ENCODE measurements at regions not wholly inside any gene's neighbourhood (a gene's known extent, or its start where the extent isn't known, plus 50 kb on each side); places are given as distances from the start of the nearest gene placed in this dataset.

DNA sequence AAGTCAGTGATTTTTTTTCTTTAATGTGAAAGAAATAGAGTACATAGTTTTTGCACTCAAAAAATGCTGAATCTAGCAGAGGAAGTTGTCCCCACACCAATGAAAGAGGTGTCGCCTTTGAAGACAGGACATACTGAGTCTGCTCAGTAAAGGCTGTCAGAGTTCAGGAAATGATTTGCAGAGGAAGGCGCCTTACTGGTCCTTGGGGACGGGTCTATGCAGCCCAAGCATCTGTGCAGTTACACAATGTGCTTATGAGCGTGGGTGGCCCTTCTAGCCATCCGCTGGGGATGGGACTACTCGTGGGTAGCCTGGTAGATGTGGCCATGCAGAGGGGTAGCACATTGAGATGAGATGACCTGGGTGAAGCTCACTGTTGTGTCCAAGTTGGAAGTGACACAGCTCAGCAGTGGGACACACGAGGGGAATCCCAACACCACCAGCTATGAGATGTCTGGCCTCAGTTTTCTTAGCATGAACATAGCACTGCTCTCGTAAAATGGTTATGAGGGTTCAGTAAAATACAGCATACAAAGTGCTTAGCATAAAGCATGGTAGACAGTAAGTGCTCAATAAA, 116.5 kb upstream of the RBPJ start:
- no peak overlapping the region for H3K4me3 ChIP-seq
- H3K27me3 ChIP-seq = no peaks in the 10 kb centered on the region
- H3K27ac ChIP-seq = no peak overlapping the region
- TF ChIP-seq, protein P1, sequence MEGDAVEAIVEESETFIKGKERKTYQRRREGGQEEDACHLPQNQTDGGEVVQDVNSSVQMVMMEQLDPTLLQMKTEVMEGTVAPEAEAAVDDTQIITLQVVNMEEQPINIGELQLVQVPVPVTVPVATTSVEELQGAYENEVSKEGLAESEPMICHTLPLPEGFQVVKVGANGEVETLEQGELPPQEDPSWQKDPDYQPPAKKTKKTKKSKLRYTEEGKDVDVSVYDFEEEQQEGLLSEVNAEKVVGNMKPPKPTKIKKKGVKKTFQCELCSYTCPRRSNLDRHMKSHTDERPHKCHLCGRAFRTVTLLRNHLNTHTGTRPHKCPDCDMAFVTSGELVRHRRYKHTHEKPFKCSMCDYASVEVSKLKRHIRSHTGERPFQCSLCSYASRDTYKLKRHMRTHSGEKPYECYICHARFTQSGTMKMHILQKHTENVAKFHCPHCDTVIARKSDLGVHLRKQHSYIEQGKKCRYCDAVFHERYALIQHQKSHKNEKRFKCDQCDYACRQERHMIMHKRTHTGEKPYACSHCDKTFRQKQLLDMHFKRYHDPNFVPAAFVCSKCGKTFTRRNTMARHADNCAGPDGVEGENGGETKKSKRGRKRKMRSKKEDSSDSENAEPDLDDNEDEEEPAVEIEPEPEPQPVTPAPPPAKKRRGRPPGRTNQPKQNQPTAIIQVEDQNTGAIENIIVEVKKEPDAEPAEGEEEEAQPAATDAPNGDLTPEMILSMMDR (IDR thresholded peaks at IDR 0.05) = no peak
- ATAC-seq (no peak), DNase-seq (no peak)
- H3K36me3 ChIP-seq = no peaks in the 10 kb centered on the region
- no peaks in the 10 kb centered on the region for H3K9me3 ChIP-seq
- peaks cover 0 to 41% of the 10 kb centered on the region in 2 donors for H3K4me1 ChIP-seq
- intact Hi-C loops (cut with DNase I) = no loop called here

DNA sequence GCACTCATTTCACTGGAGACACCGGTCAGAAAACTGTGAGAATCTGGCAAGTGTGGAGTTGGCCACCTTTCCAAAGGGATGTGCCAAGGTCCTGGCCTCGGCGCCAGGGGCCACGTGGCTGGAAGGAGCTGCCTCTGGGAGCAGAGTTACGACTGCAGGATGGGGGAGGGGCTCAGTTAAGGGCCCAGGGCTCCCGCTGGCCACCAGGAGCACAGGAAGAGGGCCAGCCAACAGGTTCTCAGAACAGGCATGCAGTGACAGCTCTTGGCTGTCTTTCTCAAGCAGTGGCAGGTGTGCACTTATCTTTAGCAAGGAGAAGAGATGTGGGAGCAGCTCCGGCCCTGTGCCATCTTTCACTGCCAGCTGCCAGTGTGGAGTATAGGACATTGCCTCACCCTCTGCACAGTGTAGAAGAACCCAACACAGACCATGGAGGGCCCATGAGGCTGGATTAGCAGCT, 115.9 kb upstream of the RBPJ start:
- no peak overlapping the region for H3K4me3 ChIP-seq
- intact Hi-C loops (cut with DNase I) = no loop called here
- DNase-seq (no peak), ATAC-seq (no peak)
- no peaks in the 10 kb centered on the region for H3K9me3 ChIP-seq
- no peak overlapping the region for H3K27ac ChIP-seq
- H3K27me3 ChIP-seq = no peaks in the 10 kb centered on the region
- TF ChIP-seq, protein P1 (IDR thresholded peaks at IDR 0.05) = no peak
- H3K4me1 ChIP-seq = peaks cover 0 to 38% of the 10 kb centered on the region in 2 donors
- no peaks in the 10 kb centered on the region for H3K36me3 ChIP-seq

DNA sequence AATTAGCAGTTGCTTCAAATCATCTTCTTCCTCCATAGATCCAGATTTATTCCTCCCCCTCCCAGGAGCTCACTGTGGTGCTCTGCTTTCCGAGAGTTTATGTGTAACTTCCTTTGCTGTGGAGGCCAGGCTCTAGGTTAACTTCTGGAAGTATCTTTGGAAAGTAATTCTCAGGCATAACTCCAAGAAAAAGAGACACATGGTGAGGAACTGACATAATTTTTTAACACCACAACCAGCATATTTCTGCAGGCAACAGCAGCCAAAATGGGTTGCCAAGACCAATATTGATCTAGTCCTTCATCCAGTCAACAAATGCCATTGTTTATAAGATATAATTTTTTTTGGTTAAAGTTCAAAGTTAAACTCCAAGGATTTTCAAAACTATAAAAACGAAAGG, 114.5 kb upstream of the RBPJ start:
- H3K36me3 ChIP-seq = no peaks in the 10 kb centered on the region
- H3K27me3 ChIP-seq = no peaks in the 10 kb centered on the region
- no peaks in the 10 kb centered on the region for H3K9me3 ChIP-seq
- H3K4me1 ChIP-seq = peaks cover 0 to 30% of the 10 kb centered on the region in 2 donors
- no peak overlapping the region for H3K4me3 ChIP-seq
- TF ChIP-seq, protein P1 (IDR thresholded peaks at IDR 0.05) = no peak
- no peak overlapping the region for H3K27ac ChIP-seq
- intact Hi-C loops (cut with DNase I) = no loop called here
- ATAC-seq = peak; percentile 55
- peak in 2 of 4 donors; percentile 68 to 72 for DNase-seq

DNA sequence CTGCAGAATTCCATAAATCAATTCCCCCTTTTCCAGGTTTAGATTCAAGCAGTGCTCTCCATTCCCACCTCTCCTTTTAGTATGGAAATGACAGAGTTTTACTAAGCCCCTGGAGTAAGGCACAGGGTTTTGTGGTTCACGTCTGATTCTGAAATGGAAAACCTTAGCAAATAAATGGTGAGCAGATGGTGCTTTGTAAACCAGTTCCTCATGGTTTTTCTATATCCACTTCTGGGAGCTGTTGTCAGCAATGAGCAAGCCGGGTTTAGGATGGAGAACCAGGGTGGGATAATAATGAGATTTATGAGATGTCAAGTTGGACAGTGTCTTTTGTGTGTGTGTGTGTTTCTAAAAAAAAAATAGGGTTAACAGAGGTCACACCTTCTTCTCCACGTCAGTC, 113.8 kb upstream of the RBPJ start:
- Histone ChIP-seq H3K36me3 (no peaks in the 10 kb centered on the region), H3K9me3 (no peaks in the 10 kb centered on the region), H3K27ac (no peak overlapping the region), H3K4me3 (no peak overlapping the region), H3K4me1 (peaks cover 0 to 23% of the 10 kb centered on the region in 2 donors), H3K27me3 (no peaks in the 10 kb centered on the region)
- intact Hi-C loops (cut with DNase I) = no loop called here
- TF ChIP-seq, protein P1 (IDR thresholded peaks at IDR 0.05) = no peak
- DNase-seq = no peak
- no peak for ATAC-seq

DNA sequence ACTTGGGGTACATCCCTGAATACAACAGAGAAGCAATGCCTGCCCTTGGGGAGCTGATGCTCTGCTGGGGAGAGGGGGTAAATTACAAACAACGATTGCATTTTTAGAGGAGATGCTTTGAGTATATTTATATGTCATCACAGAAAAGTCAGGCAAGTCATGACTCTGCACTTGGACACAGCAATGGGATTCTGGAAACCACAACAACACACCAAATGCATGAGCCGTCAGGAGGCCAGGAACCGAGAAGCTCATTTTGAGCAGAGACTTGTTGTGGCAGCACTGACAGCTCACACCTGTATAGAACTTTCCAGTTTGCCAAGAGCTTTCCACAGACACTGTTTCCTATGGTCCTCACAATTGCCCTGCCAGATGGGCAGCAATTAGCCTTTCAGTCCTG, 113.2 kb upstream of the RBPJ start:
- intact Hi-C loops (cut with DNase I) = no loop called here
- no peak for DNase-seq
- no peak overlapping the region for H3K4me3 ChIP-seq
- TF ChIP-seq, protein P1 (IDR thresholded peaks at IDR 0.05) = no peak
- H3K27ac ChIP-seq = peak overlapping the region in 1 of 2 donors; percentile 55
- H3K9me3 ChIP-seq = no peaks in the 10 kb centered on the region
- peaks cover 0 to 20% of the 10 kb centered on the region in 2 donors for H3K4me1 ChIP-seq
- ATAC-seq = no peak
- no peaks in the 10 kb centered on the region for H3K36me3 ChIP-seq
- H3K27me3 ChIP-seq = no peaks in the 10 kb centered on the region

All from left lung (tissue), 4 donors.